GM18517 (cell line): ENCODE measurements at regions not wholly inside any gene's neighbourhood (a gene's known extent, or its start where the extent isn't known, plus 50 kb on each side); places are given as distances from the start of the nearest gene placed in this dataset.
"Not testable (repeated sequence)": the region's sequence is repeated elsewhere in the genome, so short reads cannot be mapped to it uniquely, and the experiment has no call there.

Experiments
- ATAC-seq: cut with Tn5 transposase; IDR thresholded peaks from one replicate; pipeline ENCODE4 v1.9.1; 2021; ENCODE audit warnings: mild to moderate bottlenecking, moderate library complexity; ENCODE audit not compliant: unreplicated experiment

DNA sequence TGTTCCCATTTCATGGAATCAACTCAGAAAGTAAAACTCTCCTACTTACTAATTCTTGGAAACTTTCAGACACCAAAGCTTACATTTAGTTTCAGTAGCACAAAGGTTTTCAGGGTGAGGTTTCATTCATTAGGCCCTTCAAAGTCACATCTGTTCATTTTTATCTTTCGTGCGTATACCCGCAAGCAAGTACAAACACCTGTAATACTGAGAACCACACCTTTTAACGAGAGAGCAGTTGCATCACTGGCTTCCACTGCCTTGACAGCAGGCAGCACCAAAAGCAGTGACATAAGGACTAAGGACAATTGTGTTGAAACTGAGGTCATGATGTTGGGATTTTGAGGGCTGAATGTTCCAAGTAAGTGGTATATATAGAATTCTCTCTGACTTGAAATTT is 60.5 kb downstream of the GOLGA6L22 start:
- ATAC-seq, result not testable (repeated sequence)

DNA sequence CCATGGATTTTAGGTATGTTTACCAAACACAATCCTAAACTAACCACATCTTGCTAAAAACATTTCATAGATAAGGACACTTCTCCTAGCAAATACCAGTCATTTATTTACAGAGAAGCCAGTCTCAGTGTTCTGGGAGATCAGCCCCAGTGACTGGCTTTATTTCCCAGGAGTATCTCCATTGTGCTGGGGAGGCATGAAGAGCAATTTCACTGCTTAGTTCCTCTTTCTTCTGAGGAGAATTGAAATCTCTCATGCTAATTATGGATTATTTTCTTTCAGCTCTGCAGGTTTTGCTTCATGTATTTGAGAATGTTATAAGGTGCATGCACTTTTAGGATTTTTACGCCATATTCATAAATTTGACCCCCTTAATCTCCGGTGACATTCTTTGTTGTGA is 67.8 kb downstream of the GOLGA6L22 start:
- ATAC-seq, result not testable (repeated sequence)

DNA sequence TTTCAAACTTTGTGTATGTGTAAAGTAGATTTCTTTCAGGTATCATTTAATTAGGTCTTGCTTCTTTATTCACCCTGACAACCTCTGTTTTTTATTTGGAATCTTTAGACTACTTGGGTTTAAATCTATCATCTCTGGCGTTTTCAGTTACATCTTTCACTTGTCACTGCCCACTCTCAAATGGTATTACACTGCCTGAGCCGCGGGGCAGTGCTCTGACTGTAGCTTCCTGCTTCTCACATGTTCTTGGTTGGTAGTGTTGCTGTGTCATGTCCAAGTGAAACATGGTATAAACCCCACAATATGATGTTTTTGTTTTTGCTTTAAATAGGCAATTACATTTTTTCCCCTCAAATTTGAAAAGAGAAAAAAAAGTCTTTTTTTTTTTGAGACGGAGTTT is 68.3 kb downstream of the GOLGA6L22 start:
- ATAC-seq, result not testable (repeated sequence)

DNA sequence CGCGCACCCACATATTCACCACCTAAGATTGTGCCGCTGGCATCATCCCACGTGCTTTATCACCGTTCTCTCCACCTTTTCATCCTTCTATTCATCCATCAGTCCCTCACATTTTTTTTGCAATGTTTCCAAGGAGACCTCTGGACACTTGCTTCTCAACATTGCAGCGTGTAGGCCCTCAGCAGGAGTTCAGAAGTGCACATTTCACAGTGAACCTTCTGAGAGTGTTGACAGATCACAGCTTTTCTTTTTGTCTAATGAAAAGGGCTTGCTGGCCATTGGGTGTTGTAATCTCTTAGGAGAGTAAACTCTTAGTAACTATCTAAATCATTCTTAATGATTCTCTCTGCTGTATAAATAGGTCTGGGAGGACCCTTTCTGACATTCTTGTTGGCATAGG is 70.5 kb downstream of the GOLGA6L22 start:
- ATAC-seq, result not testable (repeated sequence)

DNA sequence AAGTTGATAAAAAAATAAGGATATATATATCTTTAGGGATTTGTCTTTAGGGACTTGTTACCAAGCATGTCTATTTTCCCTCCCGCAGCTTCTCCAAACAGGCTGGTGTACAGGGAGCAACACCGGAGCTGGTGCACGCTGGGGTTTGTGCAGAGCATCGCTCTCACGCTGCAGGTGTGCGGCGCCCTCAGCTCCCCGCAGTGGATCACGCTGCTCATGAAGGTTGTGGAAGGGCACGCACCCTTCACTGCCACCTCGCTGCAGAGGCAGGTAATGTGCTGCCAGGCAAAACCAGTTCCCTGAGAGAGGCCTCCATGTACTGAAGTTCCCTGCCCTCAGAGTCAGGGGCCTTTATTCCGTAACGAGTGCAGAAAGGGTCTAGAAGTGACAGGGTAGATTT is 101.0 kb downstream of the GOLGA6L22 start:
- not testable (repeated sequence) for ATAC-seq

DNA sequence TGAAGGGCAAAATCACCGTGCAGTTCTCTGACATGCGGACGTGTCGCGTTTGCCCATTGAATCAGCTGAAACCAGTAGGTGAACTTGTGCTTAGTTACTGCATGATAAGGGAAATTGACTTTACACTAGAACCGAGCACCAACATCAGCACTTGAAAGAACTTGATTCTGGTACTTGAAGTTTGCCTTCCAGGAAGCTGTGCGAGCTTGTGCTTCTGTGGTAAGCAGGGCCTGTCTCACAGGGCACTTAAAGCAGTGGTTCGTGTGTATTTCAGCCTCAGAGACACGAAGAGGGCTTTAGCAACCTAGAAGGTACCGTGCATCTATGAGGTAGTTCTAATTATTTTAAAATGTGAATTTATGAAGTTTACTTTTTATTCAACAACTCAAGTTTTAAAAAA is 103.0 kb downstream of the GOLGA6L22 start:
- ATAC-seq, result not testable (repeated sequence)

DNA sequence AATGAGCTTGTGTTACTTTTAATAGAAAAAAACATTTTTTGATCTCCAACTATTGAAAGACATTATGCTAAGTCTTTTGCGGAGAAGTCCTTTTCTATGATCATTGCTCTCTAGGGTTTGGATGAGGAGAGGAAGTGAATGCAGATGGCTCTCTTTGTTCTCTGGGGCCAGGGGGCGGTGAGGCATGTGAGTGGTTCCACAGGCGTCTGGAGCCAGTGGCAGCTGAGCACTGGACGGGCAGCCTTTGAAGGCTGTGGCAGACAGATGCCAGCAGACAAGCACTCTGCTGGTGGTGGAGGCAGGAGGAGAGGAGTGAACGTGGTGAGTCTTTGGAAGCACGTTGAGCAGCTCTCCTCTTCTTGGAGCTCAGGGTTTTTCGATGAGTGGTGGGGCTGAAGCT is 107.8 kb downstream of the GOLGA6L22 start:
- ATAC-seq, result not testable (repeated sequence)

DNA sequence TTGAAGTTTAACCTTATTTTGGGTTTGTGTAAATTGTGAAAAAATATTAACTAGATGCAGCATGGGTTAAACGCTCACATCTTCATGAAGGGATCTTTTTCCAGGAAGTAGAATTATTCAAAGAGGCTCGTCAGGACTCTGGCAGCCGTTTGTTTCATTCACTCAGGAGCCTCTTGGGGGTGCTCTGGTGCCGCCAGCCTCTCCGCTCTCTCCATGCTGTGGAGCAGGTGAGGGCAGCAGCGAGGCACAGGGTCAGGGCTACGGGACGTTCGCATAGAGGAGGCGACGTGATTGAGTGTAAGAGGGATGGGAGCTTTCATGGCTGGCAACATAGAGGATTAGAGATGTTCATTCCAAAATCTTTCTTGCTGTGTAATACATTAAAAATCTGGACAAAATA is 110.8 kb downstream of the GOLGA6L22 start:
- ATAC-seq, result not testable (repeated sequence)

DNA sequence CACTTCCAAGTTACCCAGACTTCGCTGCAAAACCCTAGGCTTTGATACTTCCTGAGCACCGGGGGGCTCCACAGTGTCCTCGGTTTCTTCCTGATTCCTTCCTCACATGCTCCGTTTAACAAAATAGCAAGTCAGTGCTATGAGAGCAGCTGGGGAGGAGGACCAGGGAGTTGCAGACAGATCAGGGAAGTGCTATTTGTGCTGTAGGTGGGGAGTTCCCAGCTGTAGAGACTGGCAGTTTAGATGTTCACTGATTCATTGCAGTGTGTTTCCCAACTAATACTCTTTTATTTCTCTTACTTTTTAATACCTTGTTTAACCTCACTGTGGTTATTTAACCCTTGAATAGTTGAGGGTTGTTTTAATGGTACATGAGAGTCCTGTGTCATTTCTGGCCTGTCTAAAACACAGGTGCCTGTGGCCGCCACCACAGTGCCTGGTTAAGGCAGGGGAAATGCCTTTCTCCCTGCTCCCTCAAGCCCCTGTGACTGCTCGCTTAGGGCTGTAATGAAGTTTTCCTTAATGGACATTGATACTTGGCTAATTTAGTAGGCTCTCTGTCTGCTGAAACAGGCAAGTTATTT is 113.5 kb downstream of the GOLGA6L22 start:
- not testable (repeated sequence) for ATAC-seq

DNA sequence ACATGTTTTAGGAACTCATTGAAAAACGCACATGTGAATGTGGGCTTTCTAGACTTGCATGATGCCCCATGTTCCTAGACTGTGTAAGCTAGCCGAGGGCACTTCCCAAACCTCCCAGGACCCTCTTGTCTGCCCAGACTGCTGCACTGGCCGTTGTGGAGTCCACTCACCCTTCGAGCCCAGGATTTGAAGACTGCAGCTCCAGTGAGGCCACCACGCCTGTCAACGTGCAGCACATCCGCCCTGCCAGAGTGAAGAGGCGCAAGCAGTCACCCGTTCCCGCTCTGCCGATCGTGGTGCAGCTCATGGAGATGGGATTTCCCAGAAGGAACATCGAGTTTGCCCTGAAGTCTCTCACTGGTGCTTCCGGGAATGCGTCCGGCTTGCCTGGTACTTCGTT is 114.1 kb downstream of the GOLGA6L22 start:
- ATAC-seq, result not testable (repeated sequence)

DNA sequence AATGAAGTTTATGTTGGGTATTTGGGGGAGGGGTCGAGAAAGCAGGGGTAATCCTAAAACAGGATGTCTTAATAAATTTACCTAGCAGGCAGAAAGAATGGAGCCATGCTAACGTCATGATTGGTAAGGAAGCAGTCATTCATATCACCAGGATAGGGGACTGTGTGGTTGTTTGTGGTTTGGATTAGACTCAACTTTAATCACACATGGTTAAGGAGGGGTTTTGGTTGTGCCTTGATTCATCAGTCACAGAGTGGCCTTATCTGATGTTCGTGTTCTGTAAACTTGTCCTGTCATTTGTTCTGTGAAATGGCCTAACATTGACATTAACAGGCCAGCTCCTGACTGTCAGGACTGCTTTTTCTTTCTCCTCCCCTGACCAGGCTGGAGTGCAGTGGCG is 119.1 kb downstream of the GOLGA6L22 start:
- not testable (repeated sequence) for ATAC-seq

DNA sequence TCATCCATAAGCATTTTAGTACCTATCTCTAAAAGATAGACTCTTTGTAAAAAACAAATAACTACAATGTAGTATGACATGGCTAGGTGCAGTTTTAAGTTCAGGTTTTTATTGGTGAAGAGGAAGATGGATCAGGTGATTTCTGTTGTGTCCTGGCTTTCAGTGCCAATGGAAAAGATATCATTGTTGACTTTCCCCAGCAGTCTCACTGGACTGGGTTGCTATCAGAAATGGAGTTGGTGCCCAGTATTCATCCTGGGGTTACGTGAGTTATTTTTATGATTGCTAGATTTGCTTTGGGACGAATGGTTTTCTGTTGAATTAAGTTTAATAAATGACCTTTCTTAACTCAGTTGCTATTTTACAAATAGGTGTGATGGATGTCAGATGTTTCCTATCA is 120.5 kb downstream of the GOLGA6L22 start:
- ATAC-seq, result not testable (repeated sequence)

DNA sequence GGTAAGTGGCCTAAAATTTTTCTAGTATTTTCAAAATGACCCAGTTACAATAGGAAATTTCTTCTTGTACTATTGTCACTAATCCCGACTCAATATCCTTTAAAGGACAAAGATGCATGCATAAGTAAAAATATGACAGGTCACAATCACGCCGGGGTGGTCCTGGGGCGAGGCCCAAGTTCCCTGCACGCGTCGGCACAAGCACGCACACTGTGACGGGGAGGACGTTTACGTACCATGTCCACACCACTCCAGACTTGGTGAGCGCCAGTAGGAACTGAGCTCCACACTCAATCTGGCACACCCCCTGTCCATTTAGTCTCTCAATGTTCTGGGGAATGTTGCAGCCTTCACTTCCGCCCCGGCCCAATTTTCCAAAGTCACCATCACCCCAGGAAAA is 128.7 kb downstream of the GOLGA6L22 start:
- ATAC-seq, result not testable (repeated sequence)

DNA sequence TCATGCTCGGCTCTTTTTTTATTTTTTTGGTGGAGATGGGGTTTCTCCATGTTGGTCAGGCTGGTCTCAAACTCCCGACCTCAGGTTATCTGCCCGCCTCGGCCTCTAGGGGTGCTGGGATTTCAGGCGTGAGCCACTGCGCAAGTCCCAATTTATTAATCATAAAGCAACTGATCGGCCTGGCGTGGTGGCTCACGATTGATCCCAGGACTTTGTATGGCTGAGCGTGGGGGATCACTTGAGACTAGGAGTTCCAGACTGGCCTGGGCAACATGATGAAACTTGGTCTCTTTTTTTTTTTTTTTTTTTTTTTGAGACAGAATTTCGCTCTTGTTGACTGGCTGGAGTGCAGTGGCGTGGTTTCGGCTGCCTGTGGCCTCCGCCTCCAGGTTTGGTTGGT is 139.8 kb downstream of the GOLGA6L22 start:
- not testable (repeated sequence) for ATAC-seq

DNA sequence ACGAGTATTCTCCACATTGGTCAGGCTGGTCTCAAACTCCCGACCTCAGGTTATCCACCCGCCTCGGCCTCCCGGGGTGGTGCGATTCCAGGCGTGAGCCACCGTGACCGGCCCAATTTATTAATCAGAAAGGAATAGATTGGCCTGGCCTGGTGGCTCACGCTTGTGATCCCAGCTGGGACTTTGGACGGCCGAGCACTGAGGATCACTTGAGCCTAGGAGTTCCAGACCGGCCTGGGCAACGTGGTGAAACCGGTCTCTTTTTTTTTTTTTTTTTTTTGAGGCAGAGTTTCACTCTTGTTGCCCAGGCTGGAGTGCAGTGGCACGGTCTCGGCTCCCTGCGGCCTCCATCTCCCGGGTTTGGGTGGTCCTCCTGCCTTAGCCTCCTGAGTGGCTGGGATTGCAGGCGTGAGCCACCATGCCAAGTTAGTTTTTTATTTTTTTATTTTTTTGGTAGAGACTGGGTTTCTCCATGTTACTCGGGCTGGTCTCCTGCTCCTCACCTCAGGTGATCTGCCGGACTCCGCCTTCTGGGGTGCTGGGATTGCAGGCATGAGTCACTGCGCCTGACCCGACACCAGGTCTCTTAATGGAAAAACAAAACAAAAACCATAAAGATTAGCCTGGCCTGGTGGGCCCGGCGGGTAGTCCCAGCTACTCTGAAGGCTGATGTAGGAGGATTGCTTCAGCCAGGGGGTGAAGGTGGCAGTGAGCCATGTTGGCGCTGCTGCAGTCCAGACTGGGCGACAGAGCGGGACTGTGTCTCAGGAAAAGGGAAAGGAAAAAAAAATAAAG is 141.0 kb downstream of the GOLGA6L22 start:
- not testable (repeated sequence) for ATAC-seq

DNA sequence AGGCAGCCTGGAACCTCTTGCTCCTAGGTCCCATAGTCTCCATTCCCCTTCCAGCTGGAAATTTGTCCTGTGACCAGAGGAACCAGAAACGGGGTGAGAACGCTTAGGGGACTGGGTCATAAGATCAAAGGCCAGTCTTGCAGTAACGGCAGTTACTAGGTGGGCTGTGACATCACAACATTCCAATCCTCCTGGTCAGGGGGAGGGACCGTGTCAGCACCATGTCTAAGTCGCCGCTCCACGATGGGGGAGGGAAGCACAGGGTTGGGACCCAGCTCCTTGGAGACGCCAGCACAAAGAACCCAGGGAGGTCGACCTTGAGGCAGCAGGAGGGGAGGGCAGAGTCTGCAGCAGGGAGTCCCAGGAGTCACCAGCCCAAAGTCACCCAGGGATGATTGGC is 158.3 kb downstream of the GOLGA6L22 start:
- not testable (repeated sequence) for ATAC-seq

DNA sequence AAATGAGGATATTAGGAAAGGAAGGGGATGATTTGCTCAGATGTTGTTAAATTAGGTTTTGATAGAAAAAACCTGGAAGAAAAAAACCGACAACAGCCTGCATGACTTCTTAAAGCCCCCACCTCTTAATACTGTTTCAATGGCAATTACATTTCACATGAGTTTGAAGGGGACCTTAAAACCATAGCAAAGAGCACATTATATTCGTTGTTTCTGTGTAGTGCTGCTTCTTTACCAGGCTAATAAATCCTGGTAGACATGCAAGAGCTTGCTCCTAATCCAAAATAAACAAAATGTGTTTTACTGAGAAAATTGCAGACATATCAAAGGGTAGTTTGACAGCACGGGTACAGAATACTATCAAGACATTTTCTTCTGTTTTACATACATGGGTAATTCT is 154.7 kb upstream of the NIPA1 start:
- not testable (repeated sequence) for ATAC-seq

DNA sequence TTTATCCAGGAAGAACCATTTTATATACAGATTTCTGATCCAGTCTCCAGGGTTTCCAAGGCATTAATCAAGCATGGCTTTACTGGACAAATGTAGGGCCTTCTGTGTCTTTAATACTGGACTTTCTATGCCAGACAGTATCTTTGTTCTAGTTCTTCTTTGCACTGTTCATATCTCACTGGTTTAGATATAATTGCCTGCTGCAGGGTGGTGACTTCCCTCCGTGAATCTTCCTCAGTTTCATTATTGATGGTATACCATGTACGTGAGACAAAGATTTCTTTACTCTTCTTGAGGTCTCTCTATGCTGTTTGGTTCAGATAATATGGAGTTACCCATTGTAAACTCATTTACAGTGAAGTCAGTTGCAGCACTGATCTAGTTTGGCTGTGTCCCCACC is 146.5 kb upstream of the NIPA1 start:
- ATAC-seq, result not testable (repeated sequence)

DNA sequence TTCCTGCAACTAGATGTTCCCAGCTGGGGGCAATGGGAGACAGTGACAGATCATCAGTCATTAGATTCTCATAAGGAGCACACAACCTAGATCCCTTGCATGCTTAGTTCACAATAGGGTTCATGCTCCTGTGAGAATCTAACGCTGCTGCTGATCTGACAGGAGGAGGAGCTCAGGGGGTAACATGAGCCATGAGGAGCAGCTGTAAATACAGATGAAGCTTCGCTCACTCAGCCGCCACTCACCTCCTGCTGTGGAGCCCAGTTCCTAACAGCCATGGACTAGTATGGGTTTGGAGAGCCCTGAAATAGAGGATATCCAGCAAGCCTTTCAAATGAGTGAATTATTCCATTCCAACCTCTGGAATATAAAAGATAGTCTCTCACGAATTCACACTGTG is 137.0 kb upstream of the NIPA1 start:
- ATAC-seq, result not testable (repeated sequence)

DNA sequence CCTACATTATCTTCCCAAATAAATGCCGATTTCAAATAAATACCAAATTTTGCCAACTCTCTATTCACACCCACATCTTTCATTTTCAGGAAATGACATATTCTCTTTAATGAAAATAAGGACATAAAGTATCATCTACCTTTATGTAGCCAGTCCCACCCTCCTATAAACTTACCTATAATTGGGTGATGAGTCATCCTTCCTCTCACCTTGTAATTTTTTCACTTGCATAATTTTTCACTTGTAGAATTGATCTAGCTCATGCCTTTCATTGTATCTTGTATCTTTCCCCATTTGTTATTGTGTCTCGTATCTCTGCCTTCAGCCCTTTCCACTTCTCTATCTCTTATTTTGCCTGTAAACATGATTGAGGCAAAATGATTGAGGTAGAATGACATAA is 135.3 kb upstream of the NIPA1 start:
- not testable (repeated sequence) for ATAC-seq

DNA sequence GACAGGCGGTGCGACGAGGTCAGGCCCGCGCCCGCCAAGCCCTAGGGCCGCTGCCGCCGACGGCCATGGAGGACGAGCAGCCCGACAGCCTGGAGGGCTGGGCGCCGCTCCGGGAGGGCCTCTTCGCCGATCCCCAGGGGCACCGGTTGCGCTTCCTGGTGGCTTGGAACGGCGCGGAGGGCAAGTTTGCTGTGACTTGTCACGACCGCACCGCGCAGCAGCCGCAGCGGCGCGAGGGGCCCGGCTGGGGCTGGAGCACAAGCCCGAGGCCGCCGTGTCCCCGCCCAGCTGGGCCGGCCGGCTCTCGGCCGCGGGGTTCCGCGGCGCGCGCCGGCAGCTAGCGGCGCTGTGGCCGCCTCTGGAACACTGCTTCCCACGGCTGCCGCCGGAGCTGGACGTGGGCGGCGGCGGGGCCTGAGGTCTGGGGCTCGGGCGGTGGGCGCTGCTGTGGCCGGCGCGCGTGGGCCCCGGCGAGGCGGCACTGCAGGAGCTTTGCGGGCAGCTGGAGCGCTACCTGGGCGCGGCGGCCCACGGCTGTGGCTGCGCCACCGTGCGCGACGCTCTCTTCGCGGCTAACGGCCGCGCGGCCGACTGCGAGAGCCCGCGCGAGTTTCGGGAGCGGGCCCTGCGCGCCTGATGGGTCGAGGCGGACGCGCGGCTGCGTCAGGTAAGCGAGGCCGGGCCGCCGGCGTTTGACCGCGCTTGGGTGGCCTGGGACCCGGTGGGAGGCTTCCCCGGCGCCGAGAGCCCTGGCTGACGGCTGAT is 122.0 kb upstream of the NIPA1 start:
- peak; percentile 54 for ATAC-seq
